ENCODE measurements at regions not wholly inside any gene's neighbourhood (a gene's known extent, or its start where the extent isn't known, plus 50 kb on each side); places are given as distances from the start of the nearest gene placed in this dataset.

DNA sequence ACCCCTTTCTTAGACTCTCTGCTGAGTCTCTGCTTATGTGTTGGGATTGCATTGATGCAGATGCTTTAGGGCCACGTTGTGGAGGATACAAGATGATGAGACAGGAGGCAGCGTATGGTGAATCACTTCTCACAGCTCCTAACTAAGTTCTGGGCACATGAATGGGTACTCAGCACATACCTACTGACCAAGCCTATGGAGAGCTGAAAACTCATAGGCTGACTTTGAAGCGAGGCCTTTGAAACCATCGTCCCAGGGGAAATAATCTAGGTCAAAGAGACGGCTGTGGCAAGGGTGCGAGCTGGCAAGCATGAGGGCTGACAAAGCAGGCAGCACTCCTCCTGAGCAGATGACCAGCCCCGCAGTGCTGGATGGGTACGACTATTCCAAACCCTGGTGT, 180.2 kb upstream of the TNP1 start:
- no peak for DNase-seq (ENCODE audit: extremely low spot score)
- ChIA-PET CTCF (no interaction called here), POLR2A (no interaction called here)
- TF ChIP-seq ELF4 (IDR thresholded peaks at IDR 0.05) (no peak), SUZ12 (IDR thresholded peaks at IDR 0.05) (no peak), L3MBTL2 (conservative IDR thresholded peaks at IDR 0.05) (no peak), PKNOX1 (IDR thresholded peaks at IDR 0.05) (no peak), SP1 (IDR thresholded peaks at IDR 0.05) (no peak)

DNA sequence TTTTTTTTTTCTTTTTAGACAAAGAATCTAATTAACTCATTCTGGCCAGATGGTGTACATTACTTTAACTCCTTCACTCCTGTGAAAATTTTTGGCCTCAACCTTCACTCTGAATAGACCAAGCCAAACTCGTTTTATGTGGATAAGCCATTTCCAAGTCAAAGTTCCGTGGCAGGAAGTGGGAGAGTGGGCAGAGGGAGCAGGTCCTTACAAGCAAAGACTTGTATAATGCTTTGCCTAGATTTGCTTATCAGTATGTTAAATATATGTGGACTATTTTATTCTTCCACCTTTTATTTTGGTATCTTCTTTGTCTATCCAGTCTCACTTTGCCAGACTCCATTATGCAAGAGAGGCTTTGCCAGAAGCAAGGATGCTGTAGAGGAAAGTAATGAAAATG, 178.1 kb upstream of the TNP1 start:
- ChIA-PET POLR2A (no interaction called here), CTCF (no interaction called here)
- TF ChIP-seq SUZ12 (IDR thresholded peaks at IDR 0.05), result no peak
- TF ChIP-seq SP1 (IDR thresholded peaks at IDR 0.05), result no peak
- no peak for TF ChIP-seq TARDBP (IDR thresholded peaks at IDR 0.05)
- TF ChIP-seq HDGF (IDR thresholded peaks at IDR 0.05; ENCODE audit: borderline replicate concordance), result no peak
- TF ChIP-seq ELF4 (IDR thresholded peaks at IDR 0.05), result no peak
- TF ChIP-seq FOXK2 (IDR thresholded peaks at IDR 0.05), result no peak
- TF ChIP-seq ZNF384 (IDR thresholded peaks at IDR 0.05), result no peak
- no peak for TF ChIP-seq LEF1 (IDR thresholded peaks at IDR 0.05; ENCODE audit: borderline replicate concordance)
- no peak for TF ChIP-seq CTBP1 (IDR thresholded peaks at IDR 0.05; ENCODE audit: borderline replicate concordance)
- TF ChIP-seq ARNT (IDR thresholded peaks at IDR 0.05), result no peak
- TF ChIP-seq L3MBTL2 (conservative IDR thresholded peaks at IDR 0.05), result no peak
- no peak for TF ChIP-seq FOXM1 (IDR thresholded peaks at IDR 0.05; ENCODE audit: borderline replicate concordance)
- DNase-seq (ENCODE audit: extremely low spot score), result no peak

GRCh38 chr2:217037353-217037752, 177.5 kb upstream of the TNP1 start:
- CTCF ChIA-PET, result no interaction called here
- no peak for DNase-seq (ENCODE audit: extremely low spot score)
- POLR2A ChIA-PET, result no interaction called here
- TF ChIP-seq NFRKB (IDR thresholded peaks at IDR 0.05) (no peak), BHLHE40 (IDR thresholded peaks at IDR 0.05; ENCODE audit: borderline replicate concordance) (no peak), TARDBP (IDR thresholded peaks at IDR 0.05) (no peak), ELF4 (IDR thresholded peaks at IDR 0.05) (no peak), ARNT (IDR thresholded peaks at IDR 0.05) (no peak), LEF1 (IDR thresholded peaks at IDR 0.05; ENCODE audit: borderline replicate concordance) (no peak), FOXM1 (IDR thresholded peaks at IDR 0.05; ENCODE audit: borderline replicate concordance) (no peak), FOXK2 (IDR thresholded peaks at IDR 0.05) (no peak), ZNF384 (IDR thresholded peaks at IDR 0.05) (no peak), L3MBTL2 (conservative IDR thresholded peaks at IDR 0.05) (no peak)

DNA sequence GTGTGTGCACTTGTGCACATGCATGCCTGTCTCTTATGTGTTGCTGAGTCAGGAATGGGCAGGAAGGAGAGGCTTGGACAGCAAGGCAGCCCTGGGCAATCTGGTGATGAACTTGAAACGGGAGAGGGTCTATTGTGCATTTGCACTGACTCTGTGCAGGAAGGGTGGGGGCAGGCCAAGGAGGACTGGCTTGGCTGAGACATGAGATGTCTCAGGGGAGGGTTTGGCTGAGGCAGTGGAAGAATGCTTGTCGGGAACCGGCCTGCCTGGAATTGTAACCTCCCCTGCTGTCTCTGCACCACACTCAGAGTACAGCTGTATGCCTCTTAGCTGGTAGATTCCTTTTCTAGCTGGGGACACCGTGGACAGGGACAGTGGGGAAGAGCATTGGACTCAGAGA, 176.1 kb upstream of the TNP1 start:
- ChIA-PET POLR2A (no interaction called here), CTCF (no interaction called here)
- no peak for TF ChIP-seq FOXA1 (IDR thresholded peaks at IDR 0.05)
- TF ChIP-seq ELF4 (IDR thresholded peaks at IDR 0.05), result no peak
- TF ChIP-seq SUZ12 (IDR thresholded peaks at IDR 0.05), result no peak
- TF ChIP-seq SP1 (IDR thresholded peaks at IDR 0.05), result no peak
- no peak for TF ChIP-seq NFRKB (IDR thresholded peaks at IDR 0.05)
- no peak for TF ChIP-seq ARNT (IDR thresholded peaks at IDR 0.05)
- TF ChIP-seq FOXK2 (IDR thresholded peaks at IDR 0.05), result no peak
- TF ChIP-seq L3MBTL2 (conservative IDR thresholded peaks at IDR 0.05), result no peak
- no peak for TF ChIP-seq HDGF (IDR thresholded peaks at IDR 0.05; ENCODE audit: borderline replicate concordance)
- no peak for TF ChIP-seq FOXM1 (IDR thresholded peaks at IDR 0.05; ENCODE audit: borderline replicate concordance)
- TF ChIP-seq LEF1 (IDR thresholded peaks at IDR 0.05; ENCODE audit: borderline replicate concordance), result no peak
- TF ChIP-seq ZNF384 (IDR thresholded peaks at IDR 0.05), result no peak
- TF ChIP-seq PKNOX1 (IDR thresholded peaks at IDR 0.05), result no peak
- no peak for TF ChIP-seq CTBP1 (IDR thresholded peaks at IDR 0.05; ENCODE audit: borderline replicate concordance)
- TF ChIP-seq BHLHE40 (IDR thresholded peaks at IDR 0.05; ENCODE audit: borderline replicate concordance), result no peak
- no peak for TF ChIP-seq TARDBP (IDR thresholded peaks at IDR 0.05)
- DNase-seq (ENCODE audit: extremely low spot score), result no peak

- CTCF ChIA-PET, result no interaction called here
- POLR2A ChIA-PET, result no interaction called here
- no peak for TF ChIP-seq NFRKB (IDR thresholded peaks at IDR 0.05)
- no peak for DNase-seq (ENCODE audit: extremely low spot score)
These were observed 173.3 kb upstream of the TNP1 start for GRCh38 chr2:217033186-217033585.

GRCh38 chr2:217031445-217031844, 171.6 kb upstream of the TNP1 start:
- CTCF ChIA-PET, result no interaction called here

DNA sequence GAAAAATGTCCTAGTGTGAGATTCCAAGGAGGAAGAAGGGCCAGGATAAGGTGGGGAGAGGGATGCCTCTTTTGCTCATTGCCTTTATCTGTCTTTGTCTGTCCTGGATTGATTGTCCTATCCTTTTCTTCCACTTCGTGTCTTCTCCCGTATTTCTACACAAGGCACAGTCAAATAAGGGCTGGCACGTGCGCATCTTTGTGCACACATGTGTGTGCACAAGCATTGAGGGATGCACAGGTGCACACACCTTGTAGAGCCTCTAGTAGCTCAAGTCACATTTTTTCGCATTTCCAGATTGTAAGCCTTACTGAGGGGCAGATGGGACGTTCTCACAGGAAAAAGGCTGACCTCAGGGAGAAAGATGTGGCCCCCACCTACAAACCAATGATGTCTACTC, 170.2 kb upstream of the TNP1 start:
- TF ChIP-seq ARNT (IDR thresholded peaks at IDR 0.05), result no peak
- TF ChIP-seq ZNF384 (IDR thresholded peaks at IDR 0.05), result no peak
- TF ChIP-seq SUZ12 (IDR thresholded peaks at IDR 0.05), result no peak
- TF ChIP-seq FOXM1 (IDR thresholded peaks at IDR 0.05; ENCODE audit: borderline replicate concordance), result no peak
- TF ChIP-seq SP1 (IDR thresholded peaks at IDR 0.05), result no peak
- TF ChIP-seq BHLHE40 (IDR thresholded peaks at IDR 0.05; ENCODE audit: borderline replicate concordance), result no peak
- no peak for TF ChIP-seq FOXA1 (IDR thresholded peaks at IDR 0.05)
- TF ChIP-seq ELF4 (IDR thresholded peaks at IDR 0.05), result no peak
- no peak for TF ChIP-seq PKNOX1 (IDR thresholded peaks at IDR 0.05)
- TF ChIP-seq FOXK2 (IDR thresholded peaks at IDR 0.05), result no peak
- TF ChIP-seq NFRKB (IDR thresholded peaks at IDR 0.05), result no peak
- TF ChIP-seq LEF1 (IDR thresholded peaks at IDR 0.05; ENCODE audit: borderline replicate concordance), result no peak
- TF ChIP-seq L3MBTL2 (conservative IDR thresholded peaks at IDR 0.05), result no peak
- no peak for TF ChIP-seq TARDBP (IDR thresholded peaks at IDR 0.05)
- TF ChIP-seq CTBP1 (IDR thresholded peaks at IDR 0.05; ENCODE audit: borderline replicate concordance), result no peak
- TF ChIP-seq HDGF (IDR thresholded peaks at IDR 0.05; ENCODE audit: borderline replicate concordance), result no peak

More at GRCh38 chr2:217031445-217031844, 171.6 kb upstream of the TNP1 start:
- POLR2A ChIA-PET, result no interaction called here
- DNase-seq (ENCODE audit: extremely low spot score), result no peak
- TF ChIP-seq BHLHE40 (IDR thresholded peaks at IDR 0.05; ENCODE audit: borderline replicate concordance), result no peak
- no peak for TF ChIP-seq FOXK2 (IDR thresholded peaks at IDR 0.05)
- TF ChIP-seq ARNT (IDR thresholded peaks at IDR 0.05), result no peak
- TF ChIP-seq ZNF384 (IDR thresholded peaks at IDR 0.05), result no peak
- no peak for TF ChIP-seq FOXM1 (IDR thresholded peaks at IDR 0.05; ENCODE audit: borderline replicate concordance)
- no peak for TF ChIP-seq PKNOX1 (IDR thresholded peaks at IDR 0.05)

More for the DNA sequence above, 170.2 kb upstream of the TNP1 start:
- ChIA-PET CTCF (no interaction called here), POLR2A (no interaction called here)
- DNase-seq (ENCODE audit: extremely low spot score), result no peak

Measured in HEK293T (cell line).